ENCODE measurements at regions not wholly inside any gene's neighbourhood (a gene's known extent, or its start where the extent isn't known, plus 50 kb on each side); places are given as distances from the start of the nearest gene placed in this dataset.
"Not testable (repeated sequence)": the region's sequence is repeated elsewhere in the genome, so short reads cannot be mapped to it uniquely, and the experiment has no call there.

DNA sequence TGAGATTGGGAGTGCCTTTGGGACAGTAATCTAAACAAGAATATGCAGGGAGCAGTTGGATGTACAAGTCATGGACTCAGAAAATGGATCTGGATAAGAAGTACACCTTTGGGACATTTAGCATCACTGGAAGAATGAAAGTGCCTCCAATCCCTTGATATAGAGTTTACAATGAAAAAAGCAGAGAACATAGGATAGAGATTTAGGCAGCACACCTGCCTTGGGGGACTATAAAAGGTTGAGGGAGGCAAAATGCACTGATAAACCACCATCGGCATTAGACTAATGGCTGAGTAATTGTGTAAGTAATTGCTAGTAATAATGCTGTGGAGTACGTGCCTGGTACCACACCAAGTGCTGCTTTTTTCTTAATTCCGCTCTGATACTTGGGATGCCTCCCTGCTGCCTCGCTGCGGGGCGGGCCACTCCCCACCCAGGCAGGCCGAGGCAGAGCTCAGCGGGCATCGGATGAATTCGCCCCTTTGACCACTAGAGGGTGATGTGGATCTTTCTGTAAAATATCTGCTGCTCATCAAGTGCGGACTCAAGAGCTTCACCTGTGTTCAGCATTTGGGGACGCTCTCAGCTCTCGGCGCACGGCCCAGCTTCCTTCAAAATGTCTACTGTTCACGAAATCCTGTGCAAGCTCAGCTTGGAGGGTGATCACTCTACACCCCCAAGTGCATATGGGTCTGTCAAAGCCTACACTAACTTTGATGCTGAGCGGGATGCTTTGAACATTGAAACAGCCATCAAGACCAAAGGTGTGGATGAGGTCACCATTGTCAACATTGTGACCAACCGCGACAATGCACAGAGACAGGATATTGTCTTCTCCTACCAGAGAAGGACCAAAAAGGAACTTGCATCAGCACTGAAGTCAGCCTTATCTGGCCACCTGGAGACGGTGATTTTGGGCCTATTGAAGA, 99.9 kb downstream of the ANKRD18B start:
- peak; percentile 31 to 42 for DNase-seq (ENCODE audit: low read depth in 2 of 2)

GRCh38 chr9:33628318-33628717, 104.3 kb downstream of the ANKRD18B start:
- DNase-seq (ENCODE audit: low read depth in 2 of 2) = not testable (repeated sequence)

DNA sequence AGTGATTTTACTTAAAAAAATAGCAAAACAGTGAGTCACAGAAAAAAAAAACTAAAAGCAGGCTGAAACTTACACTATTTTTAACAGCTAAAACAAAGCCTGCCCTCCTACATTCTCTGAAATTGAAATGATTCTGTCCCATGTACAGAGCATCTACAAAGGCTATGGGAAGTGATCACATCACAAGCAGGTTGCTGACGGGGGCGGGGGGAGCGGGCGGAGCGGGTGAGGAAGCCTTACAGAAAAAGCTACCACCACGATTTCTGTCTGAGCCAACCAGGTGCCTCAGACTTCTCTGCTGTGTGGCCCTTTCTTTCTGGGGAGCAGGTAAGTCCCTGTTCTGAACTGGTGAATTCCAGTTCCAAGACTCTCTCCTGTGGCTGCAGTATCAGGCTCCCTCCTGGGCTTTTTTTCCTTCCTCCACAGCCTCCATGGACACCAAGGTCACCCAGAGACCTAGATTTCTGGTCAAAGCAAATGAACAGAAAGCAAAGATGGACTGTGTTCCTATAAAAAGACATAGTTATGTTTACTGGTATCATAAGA, 104.9 kb downstream of the ANKRD18B start:
- DNase-seq (ENCODE audit: low read depth in 2 of 2) = no peak

DNA sequence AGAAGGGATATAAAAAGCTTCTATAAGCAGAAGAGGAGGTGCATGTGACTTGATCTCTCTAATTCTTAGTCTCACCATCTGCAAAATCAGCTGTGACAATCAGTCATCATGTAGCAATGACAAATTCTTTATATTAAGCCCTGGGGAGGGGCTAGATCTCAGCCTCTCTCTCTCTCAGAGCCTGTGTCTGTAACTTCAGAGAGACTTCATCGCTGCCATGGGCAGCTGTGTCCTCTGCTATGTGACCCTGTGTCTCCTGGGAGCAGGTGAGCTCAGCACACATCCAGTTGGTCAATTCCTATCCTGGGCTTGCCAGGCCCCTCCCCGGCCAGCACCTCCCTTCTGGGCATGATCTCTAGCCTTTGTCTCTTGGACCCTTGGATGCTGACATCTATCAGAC, 109.6 kb downstream of the ANKRD18B start:
- no peak for DNase-seq (ENCODE audit: low read depth in 2 of 2)

- no peak for DNase-seq (ENCODE audit: low read depth in 2 of 2)
Measured at GRCh38 chr9:33637881-33638280, 113.8 kb downstream of the ANKRD18B start.

DNA sequence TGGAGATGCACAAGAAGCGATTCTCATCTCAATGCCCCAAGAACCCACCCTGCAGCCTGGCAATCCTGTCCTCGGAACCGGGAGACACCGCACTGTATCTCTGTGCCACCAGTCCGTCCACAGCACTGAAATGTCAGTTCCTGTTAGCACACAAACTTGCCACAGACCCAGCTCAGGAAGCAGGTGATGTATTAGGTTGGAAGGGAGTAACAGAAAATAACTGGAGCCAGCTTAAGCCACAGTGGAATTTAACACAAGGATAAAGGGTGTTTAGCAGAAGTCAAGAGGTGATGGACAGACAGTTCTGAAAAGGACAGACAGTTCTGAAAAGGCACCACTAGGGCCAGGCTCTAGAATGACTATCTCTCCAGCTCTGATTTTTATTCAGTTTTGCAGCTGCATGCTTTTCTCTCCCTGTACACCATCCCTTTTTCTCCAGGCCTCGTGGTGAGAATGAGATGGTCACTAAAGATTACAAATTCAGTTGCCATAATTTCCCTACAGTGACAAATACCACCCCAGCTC, 114.4 kb downstream of the ANKRD18B start:
- DNase-seq (ENCODE audit: low read depth in 2 of 2) = no peak

DNA sequence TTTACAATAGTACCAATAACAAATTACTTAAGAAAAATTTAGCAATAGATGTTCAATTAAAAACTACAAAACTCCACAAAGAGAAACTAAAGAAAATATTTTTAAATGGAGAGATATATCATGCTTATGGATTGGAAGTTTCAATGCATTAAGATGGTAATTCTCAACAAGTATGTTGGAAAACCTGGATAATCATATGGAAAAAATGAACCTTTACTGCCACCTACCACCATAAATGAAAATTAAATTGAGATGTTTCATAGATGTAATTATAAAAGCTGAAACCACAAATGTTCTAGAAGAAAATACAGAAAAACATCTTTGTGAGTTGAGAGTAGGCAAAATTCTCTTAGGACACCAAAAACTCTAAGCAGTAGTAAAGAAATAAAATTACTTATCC, 121.7 kb downstream of the ANKRD18B start:
- DNase-seq (ENCODE audit: low read depth in 2 of 2) = no peak

DNA sequence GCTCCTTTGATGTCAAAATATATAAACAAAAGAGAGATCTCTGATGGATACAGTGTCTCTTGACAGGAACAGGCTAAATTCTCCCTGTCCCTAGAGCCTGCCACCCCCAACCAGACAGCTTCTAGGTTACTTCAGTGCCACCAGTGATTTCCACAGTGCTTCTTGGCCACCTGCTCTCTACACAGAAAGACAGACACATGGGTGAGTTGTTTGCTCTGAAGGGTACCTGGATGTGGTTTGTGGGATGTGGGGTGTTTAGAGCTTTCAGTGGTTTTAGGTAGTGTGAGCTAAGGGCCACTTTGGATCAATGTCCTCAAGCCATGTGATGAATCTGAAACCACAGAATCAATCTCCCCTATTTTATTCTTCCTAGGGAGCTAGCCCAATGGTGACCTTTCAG, 125.4 kb downstream of the ANKRD18B start:
- no peak for DNase-seq (ENCODE audit: low read depth in 2 of 2)

DNA sequence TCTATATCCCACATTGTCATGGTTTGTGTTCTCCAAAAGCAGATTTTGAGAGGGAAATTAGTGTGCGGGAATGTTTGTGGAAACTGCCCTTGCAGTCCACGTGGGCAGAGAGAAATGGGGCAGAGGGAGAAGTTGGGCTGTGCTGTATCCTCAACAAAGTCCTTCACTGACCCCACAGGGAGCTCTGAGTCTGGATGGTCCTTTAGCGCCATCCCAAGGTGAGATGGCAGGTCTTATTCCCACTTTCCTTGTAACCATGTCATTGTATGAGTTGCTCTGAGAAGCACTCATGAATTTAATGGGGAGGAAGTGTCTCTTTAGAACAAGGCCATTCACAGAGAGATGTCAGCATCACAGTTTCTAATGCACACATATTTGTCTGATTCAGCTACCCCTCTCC, 127.1 kb downstream of the ANKRD18B start:
- DNase-seq (ENCODE audit: low read depth in 2 of 2) = no peak

GRCh38 chr9:33659921-33660320, 135.4 kb upstream of the PRSS3 start:
- DNase-seq (ENCODE audit: low read depth in 2 of 2) = no peak

DNA sequence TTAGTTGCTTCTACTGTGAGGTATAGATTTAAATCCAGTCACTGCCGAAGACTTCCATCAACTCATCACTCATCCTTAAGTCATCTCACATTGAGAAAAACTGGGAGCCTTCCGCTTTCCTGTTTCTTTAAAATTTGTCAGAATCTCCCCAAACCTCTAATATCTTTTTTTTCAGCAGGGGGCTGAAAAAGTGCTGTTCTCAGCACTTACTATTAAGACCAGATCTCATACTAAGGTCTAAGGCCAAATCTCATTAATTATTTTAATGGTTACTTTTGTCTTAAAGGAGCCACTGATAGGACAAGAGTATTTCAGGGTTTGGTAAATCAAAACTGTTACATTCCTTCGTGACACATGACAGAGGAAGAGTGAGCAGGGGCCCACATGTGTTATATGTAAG, 134.6 kb upstream of the PRSS3 start:
- no peak for DNase-seq (ENCODE audit: low read depth in 2 of 2)

DNA sequence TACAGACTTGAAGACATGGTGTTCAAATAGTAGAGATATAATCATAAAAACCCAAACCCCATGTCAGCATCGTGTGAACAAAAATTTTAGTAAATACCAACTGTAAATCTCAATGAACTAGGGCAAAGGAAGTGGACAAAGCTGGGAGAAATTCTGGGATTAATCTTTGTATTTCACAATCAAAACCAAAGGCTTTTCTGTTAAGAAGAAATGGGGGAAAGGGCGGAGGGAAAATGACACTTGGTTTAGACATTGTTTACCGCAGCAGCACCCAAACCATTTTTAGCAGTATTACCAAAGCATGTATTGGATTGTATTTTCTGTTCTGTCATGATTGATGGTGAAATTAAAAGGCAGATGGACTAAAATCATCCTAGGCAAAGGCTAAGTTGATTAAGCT, 134.2 kb upstream of the PRSS3 start:
- no peak for DNase-seq (ENCODE audit: low read depth in 2 of 2)

- DNase-seq (ENCODE audit: low read depth in 2 of 2) = no peak
Measured at GRCh38 chr9:33662871-33663270, 132.5 kb upstream of the PRSS3 start.

GRCh38 chr9:33676194-33676745, 119.1 kb upstream of the PRSS3 start:
- not testable (repeated sequence) for DNase-seq (ENCODE audit: low read depth in 2 of 2)

GRCh38 chr9:33676746-33677505, 118.4 kb upstream of the PRSS3 start:
- peak in 1 of 2 donors; percentile 1 for DNase-seq (ENCODE audit: low read depth in 2 of 2)

DNA sequence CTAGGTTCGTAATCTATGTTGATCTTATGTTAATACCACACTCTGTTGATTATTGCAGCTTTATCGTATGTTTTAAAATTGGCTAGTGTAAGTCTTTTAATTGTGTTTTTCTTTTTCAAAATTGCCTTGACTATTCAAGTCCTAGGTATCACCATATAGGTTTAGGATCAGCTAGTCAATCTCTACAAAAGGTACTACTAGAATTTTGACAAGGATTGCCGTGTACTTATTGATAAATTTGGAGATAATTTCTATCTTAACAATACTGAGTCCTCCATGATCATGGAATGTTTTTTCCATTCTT, 117.9 kb upstream of the PRSS3 start:
- no peak for DNase-seq (ENCODE audit: low read depth in 2 of 2)

DNA sequence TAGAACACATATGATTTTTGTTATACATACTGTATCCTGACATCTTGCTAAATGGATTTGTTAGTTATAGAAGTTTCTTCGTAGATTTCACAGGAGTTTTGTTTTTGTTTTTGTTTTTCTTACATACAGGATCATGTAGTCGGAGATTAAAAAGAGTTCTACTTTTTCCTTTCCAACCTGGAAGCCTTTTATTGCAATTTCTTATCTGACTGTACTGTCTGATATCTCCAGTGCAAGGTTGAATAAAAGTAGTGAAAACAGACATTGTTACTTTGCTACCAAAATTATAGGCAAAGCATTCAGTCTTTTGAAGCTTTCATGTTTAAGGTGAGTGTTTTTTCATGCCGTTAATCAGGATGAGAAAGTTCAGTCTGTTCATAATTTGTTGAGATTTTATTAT, 117.4 kb upstream of the PRSS3 start:
- DNase-seq (ENCODE audit: low read depth in 2 of 2) = no peak

DNA sequence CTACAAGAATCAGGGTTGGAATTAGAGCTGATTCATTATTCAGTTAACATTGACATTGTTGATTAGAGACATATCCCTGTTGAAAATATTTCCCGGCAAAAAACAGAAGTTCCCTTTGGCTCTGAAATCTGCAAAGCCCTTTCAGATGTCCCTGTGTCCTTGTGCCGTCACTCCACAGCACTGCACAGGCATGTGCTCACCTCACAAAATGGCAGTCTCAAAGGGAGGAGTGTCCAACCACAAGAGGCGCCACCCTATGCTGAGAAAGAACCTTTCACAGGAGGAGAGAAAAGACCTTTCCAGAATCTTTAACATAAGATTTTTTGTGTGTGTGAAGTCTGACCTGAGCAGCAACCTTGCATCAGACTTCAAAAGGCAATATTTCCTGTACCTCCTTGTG, 112.8 kb upstream of the PRSS3 start:
- no peak for DNase-seq (ENCODE audit: low read depth in 2 of 2)

GRCh38 chr9:33684831-33685230, 110.5 kb upstream of the PRSS3 start:
- DNase-seq (ENCODE audit: low read depth in 2 of 2) = no peak

DNA sequence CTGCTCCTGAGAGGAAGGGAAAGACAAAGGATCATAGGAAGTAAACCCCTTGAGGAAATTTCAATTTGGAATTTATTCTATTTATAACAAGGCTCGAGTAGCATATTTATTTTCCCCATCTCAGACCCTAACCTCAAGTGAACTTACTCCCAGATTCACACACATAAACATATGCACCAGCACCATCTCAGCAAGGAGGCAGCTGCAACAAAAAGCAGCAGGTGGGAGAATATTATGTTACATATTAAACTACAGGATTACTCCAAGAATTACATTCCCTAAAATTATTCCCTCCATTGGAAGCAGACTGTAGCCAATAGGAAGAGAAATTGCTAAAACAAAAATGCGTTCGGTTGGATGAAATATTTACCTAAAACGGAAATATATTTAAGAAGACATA, 108.4 kb upstream of the PRSS3 start:
- no peak for DNase-seq (ENCODE audit: low read depth in 2 of 2)

GRCh38 chr9:33687779-33688178, 107.6 kb upstream of the PRSS3 start:
- no peak for DNase-seq (ENCODE audit: low read depth in 2 of 2)
